Keratinocyte (primary cell): ENCODE measurements at regions not wholly inside any gene's neighbourhood (a gene's known extent, or its start where the extent isn't known, plus 50 kb on each side); places are given as distances from the start of the nearest gene placed in this dataset.

ENCODE experiments used
- DNase-seq: peaks from one replicate; pipeline ENCODE4 v3.0.0-alpha.2; 2011; ENCODE audit warnings: low read depth, missing footprints, low spot score
- FAIRE-seq: peaks from 2 replicates; lab custom pipeline; 2011; peaks lifted over from hg19 to GRCh38; lab: Jason Lieb, UNC
- H2AFZ ChIP-seq: 2 replicates; pipeline ENCODE4 v1.6.0; 2012; ENCODE audit warnings: low read length, control low read depth, inconsistent platforms; ENCODE audit not compliant: control insufficient read depth
- H3K27ac ChIP-seq: 2 replicates; pipeline ENCODE4 v1.5.1; 2011; ENCODE audit warnings: low read length; ENCODE audit not compliant: control insufficient read depth, insufficient read depth
- H3K27me3 ChIP-seq: 3 replicates; pipeline ENCODE4 v1.6.0; 2011; ENCODE audit warnings: low read length; ENCODE audit not compliant: control insufficient read depth, insufficient read depth; ENCODE audit errors: extremely low read depth
- H3K36me3 ChIP-seq, 2 experiments: 2 replicates in 1 of 2; 3 replicates in 1 of 2; pipeline ENCODE4 v1.5.1; 2011; ENCODE audit warnings: low read length in 2 of 2, mild to moderate bottlenecking in 1 of 2; ENCODE audit not compliant: control insufficient read depth in 2 of 2, insufficient read depth in 2 of 2; ENCODE audit errors: extremely low read depth in 1 of 2
- H3K4me1 ChIP-seq: 3 replicates; pipeline ENCODE4 v1.5.1; 2011; ENCODE audit warnings: low read length; ENCODE audit not compliant: control insufficient read depth, insufficient read depth; ENCODE audit errors: extremely low read depth
- H3K4me2 ChIP-seq: 3 replicates; pipeline ENCODE4 v1.6.0; 2011; ENCODE audit warnings: low read depth, low read length; ENCODE audit not compliant: control insufficient read depth, insufficient read depth; ENCODE audit errors: extremely low read depth
- H3K4me3 ChIP-seq, 3 experiments: fragments of 200-600 bp in 1 of 3; sonication (generic) in 1 of 3; 2 replicates in 2 of 3; 3 replicates in 1 of 3; pipeline ENCODE4 v1.5.1; 2011 to 2016; ENCODE audit warnings: low read length in 3 of 3, mild to moderate bottlenecking in 3 of 3, control low read depth in 2 of 3, inconsistent platforms in 1 of 3, low read depth in 1 of 3, mixed read lengths in 1 of 3, mixed run types in 1 of 3, moderate library complexity in 1 of 3; ENCODE audit not compliant: control insufficient read depth in 2 of 3, insufficient read depth in 2 of 3; ENCODE audit errors: extremely low read depth in 1 of 3
- H3K79me2 ChIP-seq: 2 replicates; pipeline ENCODE4 v1.6.0; 2012; ENCODE audit warnings: low read length; ENCODE audit not compliant: control insufficient read depth, insufficient read depth
- H3K9ac ChIP-seq: 3 replicates; pipeline ENCODE4 v1.6.0; 2011; ENCODE audit warnings: low read length; ENCODE audit not compliant: control insufficient read depth, insufficient read depth; ENCODE audit errors: extremely low read depth
- H3K9me1 ChIP-seq: 3 replicates; pipeline ENCODE4 v1.6.0; 2011; ENCODE audit warnings: low read length; ENCODE audit not compliant: control insufficient read depth, insufficient read depth; ENCODE audit errors: extremely low read depth
- H3K9me3 ChIP-seq: 2 replicates; pipeline ENCODE4 v1.5.1; 2012; ENCODE audit warnings: low read depth, low read length; ENCODE audit not compliant: control insufficient read depth
- H4K20me1 ChIP-seq: 3 replicates; pipeline ENCODE4 v1.6.0; 2011; ENCODE audit warnings: low read length; ENCODE audit not compliant: control insufficient read depth, insufficient read depth; ENCODE audit errors: extremely low read depth
- CTCF ChIP-seq, 3 experiments: IDR thresholded peaks in 1 of 3; conservative IDR thresholded peaks in 1 of 3; optimal IDR thresholded peaks in 1 of 3; 2 replicates in 2 of 3; 3 replicates in 1 of 3; pipeline versions ENCODE3 to v1.5.1; 2011; ENCODE audit warnings: low read length in 3 of 3, mild to moderate bottlenecking in 3 of 3, moderate library complexity in 2 of 3, control low read depth in 1 of 3, inconsistent platforms in 1 of 3; ENCODE audit not compliant: insufficient read depth in 2 of 3; ENCODE audit errors: extremely low read depth in 1 of 3
- EZH2 ChIP-seq: IDR thresholded peaks from one replicate; pipeline ENCODE4 v1.6.1; 2012; ENCODE audit warnings: inconsistent platforms, mild to moderate bottlenecking, low read length, moderate library complexity
- dilution Hi-C: fragments of 300-500 bp; cut with MboI; formaldehyde crosslinking; loops from one replicate; pipeline ENCODE4 v1.7.0; 2020; ENCODE audit warnings: low sequenced_read_pairs; ENCODE audit not compliant: extremely low pct_ligation_motif_present

DNA sequence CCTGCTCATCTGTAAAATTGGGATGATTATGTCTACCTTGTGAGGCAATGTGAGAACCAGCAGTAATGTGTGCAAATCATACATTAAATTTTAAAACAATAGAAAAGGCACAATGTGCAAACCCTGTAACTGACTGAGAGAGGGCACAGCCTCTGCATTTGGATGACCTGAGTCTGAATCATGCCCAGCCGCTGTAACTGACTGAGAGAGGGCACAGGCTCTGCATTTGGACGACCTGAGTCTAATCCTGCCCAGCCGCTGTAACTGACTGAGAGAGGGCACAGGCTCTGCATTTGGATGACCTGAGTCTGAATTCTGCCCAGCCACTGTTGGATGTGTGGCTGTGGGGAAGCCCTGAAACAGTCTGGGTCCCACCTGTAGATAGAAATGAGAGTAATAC is 351.5 kb upstream of the SHH start:
- Histone ChIP-seq H3K36me3 (no peaks in the 10 kb centered on the region), H2AFZ (no peak overlapping the region), H3K4me1 (no peaks in the 10 kb centered on the region), H4K20me1 (no peaks in the 10 kb centered on the region), H3K4me2 (no peak overlapping the region), H3K79me2 (no peaks in the 10 kb centered on the region), H3K9me1 (no peaks in the 10 kb centered on the region), H3K9me3 (no peaks in the 10 kb centered on the region), H3K9ac (no peak overlapping the region), H3K27ac (no peak overlapping the region), H3K27me3 (no peaks in the 10 kb centered on the region), H3K4me3 (no peak overlapping the region)
- dilution Hi-C loops = no loop called here
- DNase-seq (no peak), FAIRE-seq (no peak)
- TF ChIP-seq CTCF (optimal IDR thresholded peaks at IDR 0.05 in 1 of 3, IDR thresholded peaks at IDR 0.05 in 1 of 3, conservative IDR thresholded peaks at IDR 0.05 in 1 of 3; ENCODE audit: extremely low read depth in 1 of 3, insufficient read depth in 2 of 3, low read length in 3 of 3) (no peak), EZH2 (no peak)

GRCh38 chr7:156162451-156162850 is 350.2 kb upstream of the SHH start:
- dilution Hi-C loops = no loop called here

More at GRCh38 chr7:156162451-156162850, 350.2 kb upstream of the SHH start:
- DNase-seq (no peak), FAIRE-seq (no peak)
- TF ChIP-seq CTCF (optimal IDR thresholded peaks at IDR 0.05 in 1 of 3, IDR thresholded peaks at IDR 0.05 in 1 of 3, conservative IDR thresholded peaks at IDR 0.05 in 1 of 3; ENCODE audit: extremely low read depth in 1 of 3, insufficient read depth in 2 of 3, low read length in 3 of 3) (no peak), EZH2 (no peak)
- no peaks in the 10 kb centered on the region for H3K4me1 ChIP-seq
- no peak overlapping the region for H3K27ac ChIP-seq
- no peak overlapping the region for H3K4me3 ChIP-seq
- H3K27me3 ChIP-seq = no peaks in the 10 kb centered on the region
- no peak overlapping the region for H2AFZ ChIP-seq
- H3K36me3 ChIP-seq = no peaks in the 10 kb centered on the region
- H3K9me3 ChIP-seq = no peaks in the 10 kb centered on the region
- no peak overlapping the region for H3K9ac ChIP-seq
- H3K79me2 ChIP-seq = no peaks in the 10 kb centered on the region
- H3K9me1 ChIP-seq = no peaks in the 10 kb centered on the region
- no peak overlapping the region for H3K4me2 ChIP-seq
- H4K20me1 ChIP-seq = no peaks in the 10 kb centered on the region
